AG20443 (cell line): ENCODE measurements at regions not wholly inside any gene's neighbourhood (a gene's known extent, or its start where the extent isn't known, plus 50 kb on each side); places are given as distances from the start of the nearest gene placed in this dataset.
A peak's percentile ranks its signal among the peaks of the same experiment; 100 is the strongest.

Source experiments
- DNase-seq: peaks from one replicate; pipeline ENCODE4 v3.0.0; 2012; ENCODE audit warnings: low spot score, mixed read lengths

GRCh38 chr6:113642001-113642713 is 215.0 kb upstream of the MARCKS start:
- no peak for DNase-seq

DNA sequence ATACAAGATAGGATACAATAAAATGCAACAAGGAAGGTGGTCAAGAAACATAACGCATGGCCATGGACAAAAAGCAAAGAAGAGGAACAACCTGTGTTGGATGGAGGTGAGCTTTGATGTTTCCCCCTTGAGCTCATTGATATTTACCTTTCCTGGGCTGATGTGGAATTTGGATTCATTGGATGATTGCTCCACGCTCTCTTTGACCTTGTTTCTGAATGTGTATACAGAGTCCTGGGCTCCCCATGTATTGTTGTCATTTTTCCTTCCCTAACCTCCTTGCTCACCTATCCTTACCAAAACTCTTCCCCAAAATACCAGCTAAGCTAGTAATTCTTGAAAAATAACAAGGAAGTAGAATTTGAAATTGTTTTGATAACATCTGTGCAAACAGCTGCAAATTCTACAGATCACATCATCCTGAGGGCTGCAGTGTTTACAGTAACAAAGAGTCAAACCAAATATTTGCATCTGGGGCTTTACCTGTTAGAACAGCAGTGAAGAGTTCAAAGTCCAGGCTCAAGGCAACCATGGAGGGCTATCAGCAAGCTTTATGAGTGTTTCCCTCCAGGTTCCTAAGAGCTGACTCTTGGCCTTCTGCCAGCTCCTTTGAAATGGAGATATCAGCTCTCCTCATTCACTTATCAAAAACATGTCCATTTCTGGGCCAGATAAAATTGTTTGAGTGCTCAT is 214.3 kb upstream of the MARCKS start:
- no peak for DNase-seq

DNA sequence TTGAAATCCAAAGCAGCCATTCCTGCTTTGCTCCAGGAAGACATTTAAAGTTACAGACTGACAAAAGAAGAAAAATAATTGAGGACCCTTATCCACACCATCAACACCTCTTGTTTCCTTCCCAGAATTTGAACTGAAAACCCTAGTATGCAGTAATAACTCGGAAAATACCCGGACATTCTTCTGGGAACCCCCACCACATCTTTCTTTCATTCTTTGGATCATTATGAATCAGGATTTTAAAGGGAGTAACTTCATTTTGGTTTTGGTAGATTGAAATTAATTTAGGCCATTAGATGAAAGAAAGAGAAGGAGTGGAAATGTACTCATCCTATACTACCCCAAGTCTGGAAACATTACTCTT is 213.8 kb upstream of the MARCKS start:
- DNase-seq, result no peak

- peak; percentile 78 for DNase-seq
Observed at GRCh38 chr6:113644861-113645575, 212.1 kb upstream of the MARCKS start.

DNA sequence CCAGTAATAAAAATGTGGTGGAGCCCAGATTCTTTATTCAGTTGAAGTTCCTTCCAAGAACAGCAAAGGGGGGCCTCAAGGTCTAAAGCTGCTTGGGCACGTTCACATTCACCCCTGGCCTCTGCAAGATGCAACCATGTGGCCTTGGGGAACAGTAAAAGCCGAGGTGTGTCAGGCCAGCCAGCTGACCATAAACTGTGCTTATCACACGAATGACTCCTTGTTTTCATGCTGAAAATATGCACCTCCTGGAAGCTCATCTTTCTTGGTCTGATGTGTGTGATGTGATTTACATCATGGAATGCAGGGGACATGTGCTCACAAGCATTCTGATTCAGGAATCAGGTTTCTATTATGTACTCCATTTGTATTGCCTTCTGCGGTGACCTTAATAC is 211.6 kb upstream of the MARCKS start:
- peak; percentile 78 for DNase-seq

GRCh38 chr6:113645986-113646385 is 211.2 kb upstream of the MARCKS start:
- no peak for DNase-seq

DNA sequence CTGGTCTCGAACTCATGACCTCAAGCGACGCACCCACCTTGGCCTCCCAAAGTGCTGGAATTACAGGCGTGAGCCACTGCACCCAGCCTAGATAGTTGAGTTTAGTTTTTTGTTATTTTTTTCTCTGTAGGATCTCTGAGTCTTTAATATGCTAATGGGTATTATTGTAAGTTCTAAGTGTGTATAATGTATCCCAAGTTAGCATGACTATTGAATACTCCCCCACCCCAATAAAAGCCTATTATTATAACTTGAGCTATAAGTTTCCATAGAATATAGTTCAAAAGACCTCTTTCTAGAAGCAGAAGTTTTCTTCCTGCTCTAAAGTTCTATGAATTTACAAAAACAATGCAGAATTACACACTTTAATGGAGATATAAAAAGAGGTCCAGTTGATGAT is 210.4 kb upstream of the MARCKS start:
- no peak for DNase-seq

DNA sequence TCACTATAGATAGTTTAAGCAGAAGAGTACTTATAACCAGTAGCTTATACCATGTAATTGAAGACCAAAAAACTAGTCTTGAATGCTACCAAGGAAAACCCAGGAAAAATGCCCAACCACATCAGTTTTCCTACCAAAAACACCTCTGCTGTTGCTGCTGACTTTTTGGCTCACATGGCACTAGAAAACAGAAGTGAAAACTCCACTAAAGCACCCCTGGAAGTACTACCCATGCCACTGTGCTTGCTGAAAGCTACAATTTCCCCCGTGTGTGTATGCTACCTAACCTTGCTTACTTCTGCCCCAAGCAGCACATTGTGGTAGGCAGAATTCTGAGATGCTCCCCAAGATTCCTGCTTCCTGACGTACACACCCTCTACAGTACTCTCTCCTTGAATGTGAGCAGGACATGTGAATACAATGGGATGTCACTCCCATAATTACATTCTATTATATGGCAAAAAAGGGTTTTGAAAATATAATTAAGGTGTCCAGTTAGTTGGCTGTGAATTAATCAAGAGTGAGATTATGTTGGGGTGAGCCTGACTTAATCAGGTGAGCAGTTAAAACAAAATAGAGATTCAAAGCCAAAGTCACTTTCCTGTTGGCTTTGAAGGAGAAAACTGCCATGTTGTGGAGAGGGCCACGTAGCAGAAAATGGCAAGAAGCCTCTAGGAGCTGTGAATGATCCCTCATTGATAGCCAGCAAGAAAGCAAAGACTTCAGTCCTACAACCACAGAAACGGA is 209.8 kb upstream of the MARCKS start:
- DNase-seq, result no peak

DNA sequence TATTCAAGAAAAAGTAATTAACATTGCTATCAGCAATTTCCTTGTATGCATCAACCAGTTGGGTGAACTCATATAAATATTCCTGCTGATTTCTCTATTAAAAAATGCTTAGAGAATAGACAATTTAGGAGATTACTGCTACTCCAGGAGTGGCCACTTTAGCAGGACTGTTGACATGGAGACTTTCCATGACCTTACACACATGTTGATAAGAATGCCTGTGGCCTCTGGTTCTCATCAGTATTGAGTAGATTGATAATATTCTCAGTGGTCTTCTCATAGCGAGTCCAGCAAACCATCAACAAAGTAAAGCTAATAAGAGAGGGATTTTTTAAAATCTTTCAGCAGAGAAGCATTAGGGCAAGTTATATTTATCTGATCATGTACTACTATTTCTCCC is 208.4 kb upstream of the MARCKS start:
- DNase-seq, result no peak

- DNase-seq, result no peak
Observed at GRCh38 chr6:113649276-113649675, 207.9 kb upstream of the MARCKS start.

GRCh38 chr6:113649880-113650609 is 207.1 kb upstream of the MARCKS start:
- DNase-seq, result no peak

GRCh38 chr6:113650610-113650979 is 206.6 kb upstream of the MARCKS start:
- no peak for DNase-seq

DNA sequence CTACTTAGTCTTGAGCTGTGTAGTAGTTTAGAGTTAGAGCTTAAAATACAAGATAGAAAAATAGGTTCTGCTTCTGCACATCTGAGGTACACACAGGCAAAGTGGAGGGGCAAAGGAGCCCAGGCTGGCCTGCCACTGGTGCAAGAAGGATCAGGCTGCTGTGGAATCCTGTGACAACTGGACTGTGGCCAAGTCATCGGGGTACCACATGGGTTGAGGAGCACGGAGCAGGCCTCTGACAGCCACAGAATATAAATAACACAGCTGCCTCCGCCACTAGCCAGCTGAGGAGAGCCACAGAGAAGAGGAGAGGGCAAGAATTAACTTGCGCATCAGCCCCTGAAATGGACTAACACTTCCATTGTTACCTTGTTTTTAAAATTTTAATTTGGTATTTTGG is 206.0 kb upstream of the MARCKS start:
- no peak for DNase-seq

GRCh38 chr6:113651920-113652319 is 205.2 kb upstream of the MARCKS start:
- no peak for DNase-seq

DNA sequence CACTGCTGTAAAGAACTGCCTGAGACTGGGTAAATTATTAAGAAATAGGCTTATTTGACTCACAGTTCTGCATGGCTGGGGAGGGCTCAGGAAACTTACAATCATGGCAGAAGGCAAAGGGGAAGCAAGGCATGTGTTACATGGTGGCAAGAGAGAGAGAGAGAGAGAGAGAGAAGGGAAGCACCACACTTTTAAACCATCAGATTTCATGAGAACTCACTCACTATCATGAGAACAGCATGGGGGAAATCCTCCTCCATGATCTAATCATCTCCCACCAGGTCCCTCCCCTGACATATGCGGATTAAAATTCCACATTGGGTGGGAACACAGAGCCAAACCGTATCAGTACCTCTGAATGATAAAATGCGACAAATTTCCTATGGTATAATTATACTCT is 203.9 kb upstream of the MARCKS start:
- DNase-seq, result no peak

- DNase-seq, result peak; percentile 44
Observed at GRCh38 chr6:113654396-113654795, 202.7 kb upstream of the MARCKS start.

DNA sequence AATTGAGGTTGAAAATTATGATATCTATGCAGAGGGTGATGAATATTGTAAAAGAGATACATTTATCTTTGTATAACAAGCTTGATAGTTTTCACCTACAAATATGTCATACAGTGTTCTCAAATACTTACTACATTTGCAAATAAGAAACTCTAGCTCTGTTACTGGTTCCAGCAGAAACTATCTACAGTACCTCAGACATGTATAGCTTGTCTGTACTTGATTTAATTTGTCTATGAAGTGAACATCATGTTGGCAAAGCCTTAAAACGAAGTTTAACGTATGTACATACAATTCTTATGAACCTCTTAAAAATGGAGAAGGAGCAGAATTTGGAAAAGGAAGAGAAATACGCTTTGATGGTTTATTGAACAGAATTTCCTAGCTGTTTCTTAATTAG is 201.4 kb upstream of the MARCKS start:
- DNase-seq, result no peak

DNA sequence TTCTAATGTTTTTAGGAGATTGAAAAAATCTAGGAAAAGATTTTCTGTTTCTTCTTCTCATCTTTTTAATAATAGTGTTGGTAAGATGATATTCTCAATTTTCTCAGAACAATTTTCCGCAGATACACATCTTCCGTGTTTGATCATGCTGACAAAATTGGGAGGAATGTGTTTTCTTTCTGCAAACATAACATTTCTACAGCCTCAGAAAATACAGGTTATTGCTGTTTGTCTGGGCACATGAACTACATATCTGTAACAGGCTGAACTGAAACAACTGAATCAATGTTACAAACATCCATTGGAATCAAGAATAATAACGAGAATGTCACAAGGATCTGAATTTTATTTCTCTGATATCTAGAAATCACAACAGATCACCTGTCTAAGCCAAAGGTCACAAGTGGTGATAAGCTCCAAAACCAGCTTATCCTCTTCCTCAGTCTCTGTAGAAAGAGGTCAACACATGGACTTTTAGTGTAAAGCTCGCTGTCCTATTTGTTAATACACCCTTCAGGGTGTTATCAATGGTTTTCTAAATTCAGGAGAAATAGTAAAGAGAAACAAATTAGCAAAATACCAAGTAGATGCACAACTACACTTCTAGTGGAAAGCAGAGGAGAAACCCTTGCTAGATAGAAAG is 197.3 kb upstream of the MARCKS start:
- DNase-seq, result no peak

GRCh38 chr6:113660819-113661218 is 196.3 kb upstream of the MARCKS start:
- DNase-seq, result no peak

- no peak for DNase-seq
Observed at GRCh38 chr6:113662093-113662665, 195.0 kb upstream of the MARCKS start.

DNA sequence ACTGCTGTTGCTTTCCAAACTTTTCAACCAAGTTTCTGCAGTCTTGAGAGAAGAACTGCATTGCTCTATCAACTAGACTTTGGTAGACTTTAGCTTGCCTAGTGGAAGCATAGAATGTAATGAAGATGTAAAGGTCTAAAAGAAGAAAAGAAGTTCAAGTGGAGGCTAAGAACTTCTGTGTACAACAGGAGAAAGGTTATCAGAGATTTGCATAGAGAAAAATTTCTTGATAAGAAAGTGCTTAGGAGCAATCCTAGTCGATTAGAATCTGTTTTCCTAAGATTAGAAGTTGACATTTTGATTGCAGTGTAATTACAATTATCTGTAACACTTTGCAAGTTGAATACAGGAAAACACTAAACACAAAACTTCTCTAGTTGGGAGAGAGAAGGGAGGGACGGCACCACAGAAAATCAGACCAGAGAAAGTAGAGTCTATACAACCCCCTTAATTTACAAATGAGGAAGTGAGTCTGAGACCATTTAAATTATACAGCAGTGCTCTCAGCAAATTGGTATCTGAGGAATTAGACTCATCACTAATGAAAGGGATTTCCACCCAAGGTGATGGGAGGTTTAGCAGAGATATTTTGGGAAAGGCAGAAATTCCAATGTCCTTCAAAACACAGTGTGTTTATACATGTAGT is 194.3 kb upstream of the MARCKS start:
- DNase-seq, result no peak
